HepG2 (cell line): ENCODE measurements at regions not wholly inside any gene's neighbourhood (a gene's known extent, or its start where the extent isn't known, plus 50 kb on each side); places are given as distances from the start of the nearest gene placed in this dataset.

Experiments used
- ATF1 ChIP-seq: IDR thresholded peaks from 2 replicates; pipeline ENCODE4 v1.6.1; 2016; ENCODE audit warnings: mild to moderate bottlenecking, control low read depth
- ATRX ChIP-seq: sonication (generic); formaldehyde crosslinking; IDR thresholded peaks from 2 replicates; pipeline ENCODE4 v1.4.0; 2020; ENCODE audit warnings: missing genetic modification reagents, borderline replicate concordance
- CEBPB ChIP-seq: IDR thresholded peaks from 2 replicates; pipeline ENCODE4 v1.6.1; 2011; ENCODE audit warnings: low read depth, low read length, improper control_type of control experiment, borderline replicate concordance
- DNMT3B ChIP-seq: conservative IDR thresholded peaks from 2 replicates; pipeline ENCODE4 v1.6.1; 2016; ENCODE audit warnings: missing biosample characterization, control low read depth
- ELF1 ChIP-seq: sonication (generic); formaldehyde crosslinking; IDR thresholded peaks from 2 replicates; pipeline ENCODE4 v1.4.0; 2020; ENCODE audit warnings: missing genetic modification reagents
- MEIS2 ChIP-seq: sonication (generic); formaldehyde crosslinking; IDR thresholded peaks from 2 replicates; pipeline ENCODE4 v1.9.0; 2021; ENCODE audit warnings: mild to moderate bottlenecking, missing genetic modification reagents
- NCOA1 ChIP-seq: sonication (generic); formaldehyde crosslinking; IDR thresholded peaks from 2 replicates; pipeline ENCODE4 v1.9.0; 2021; ENCODE audit warnings: missing genetic modification reagents
- NFKBIZ ChIP-seq: IDR thresholded peaks from 2 replicates; pipeline ENCODE4 v1.6.1; 2018; ENCODE audit warnings: missing genetic modification reagents, missing compliant biosample characterization
- NFYB ChIP-seq: sonication (generic); formaldehyde crosslinking; IDR thresholded peaks from 2 replicates; pipeline ENCODE4 v1.4.0; 2020; ENCODE audit warnings: missing genetic modification reagents
- NKX3-1 ChIP-seq: sonication (generic); formaldehyde crosslinking; IDR thresholded peaks from 2 replicates; pipeline ENCODE4 v1.5.0; 2020; ENCODE audit warnings: missing genetic modification reagents
- PRMT3 ChIP-seq: sonication (generic); formaldehyde crosslinking; IDR thresholded peaks from 2 replicates; pipeline ENCODE4 v1.8.1; 2022; ENCODE audit warnings: low read depth, mild to moderate bottlenecking, moderate library complexity, missing genetic modification reagents, borderline replicate concordance
- SKI ChIP-seq: fragments of 450-650 bp; IDR thresholded peaks from one replicate; pipeline ENCODE4 v1.6.1; 2018; ENCODE audit warnings: mild to moderate bottlenecking; ENCODE audit not compliant: partially characterized antibody
- SRSF1 ChIP-seq: fragments of 200-400 bp; formaldehyde crosslinking; optimal IDR thresholded peaks from 2 replicates; pipeline ENCODE3; 2017; ENCODE audit warnings: mild to moderate bottlenecking, low read depth, low read length, moderate library complexity
- ZFP36L1 ChIP-seq: sonication (generic); formaldehyde crosslinking; IDR thresholded peaks from 2 replicates; pipeline ENCODE4 v1.8.0; 2022; ENCODE audit warnings: mild to moderate bottlenecking, missing genetic modification reagents, moderate library complexity
- ZMYM3 ChIP-seq: sonication (generic); formaldehyde crosslinking; IDR thresholded peaks from 2 replicates; pipeline ENCODE4 v1.5.1; 2020; ENCODE audit warnings: mild to moderate bottlenecking, missing genetic modification reagents
- ZMYM4 ChIP-seq: sonication (generic); formaldehyde crosslinking; IDR thresholded peaks from 2 replicates; pipeline ENCODE4 v1.8.1; 2023; ENCODE audit warnings: mild to moderate bottlenecking, missing genetic modification reagents
- ZNF337 ChIP-seq: sonication (generic); formaldehyde crosslinking; IDR thresholded peaks from 2 replicates; pipeline ENCODE4 v1.5.1; 2020; ENCODE audit warnings: missing genetic modification reagents, low read depth, mild to moderate bottlenecking, borderline replicate concordance
- ZNF382 ChIP-seq: sonication (generic); formaldehyde crosslinking; IDR thresholded peaks from 2 replicates; pipeline ENCODE4 v1.5.0; 2020; ENCODE audit warnings: missing genetic modification reagents, mild to moderate bottlenecking, borderline replicate concordance
- ZNF543 ChIP-seq: sonication (generic); formaldehyde crosslinking; IDR thresholded peaks from 2 replicates; pipeline ENCODE4 v1.4.0; 2020; ENCODE audit warnings: mild to moderate bottlenecking, missing genetic modification reagents
- TF ChIP-seq, protein P1 (sequence below): sonication (generic); formaldehyde crosslinking; IDR thresholded peaks from 2 replicates; pipeline ENCODE4 v1.4.0; 2020; ENCODE audit warnings: mild to moderate bottlenecking, low read depth, missing genetic modification reagents
- TF ChIP-seq, protein P2 (sequence below): sonication (generic); formaldehyde crosslinking; IDR thresholded peaks from 2 replicates; pipeline ENCODE4 v1.5.1; 2020; ENCODE audit warnings: mild to moderate bottlenecking, moderate library complexity, missing genetic modification reagents
- TF ChIP-seq, protein P3 (sequence below): sonication (generic); formaldehyde crosslinking; IDR thresholded peaks from 2 replicates; pipeline ENCODE4 v1.4.0; 2020; ENCODE audit warnings: missing genetic modification reagents, borderline replicate concordance
- TF ChIP-seq, protein P4 (sequence below): IDR thresholded peaks from 2 replicates; pipeline ENCODE4 v1.6.1; 2016
- TF ChIP-seq, protein P5 (sequence below): sonication (generic); formaldehyde crosslinking; IDR thresholded peaks from 2 replicates; pipeline ENCODE4 v1.4.0; 2020; ENCODE audit warnings: missing genetic modification reagents, borderline replicate concordance

DNA sequence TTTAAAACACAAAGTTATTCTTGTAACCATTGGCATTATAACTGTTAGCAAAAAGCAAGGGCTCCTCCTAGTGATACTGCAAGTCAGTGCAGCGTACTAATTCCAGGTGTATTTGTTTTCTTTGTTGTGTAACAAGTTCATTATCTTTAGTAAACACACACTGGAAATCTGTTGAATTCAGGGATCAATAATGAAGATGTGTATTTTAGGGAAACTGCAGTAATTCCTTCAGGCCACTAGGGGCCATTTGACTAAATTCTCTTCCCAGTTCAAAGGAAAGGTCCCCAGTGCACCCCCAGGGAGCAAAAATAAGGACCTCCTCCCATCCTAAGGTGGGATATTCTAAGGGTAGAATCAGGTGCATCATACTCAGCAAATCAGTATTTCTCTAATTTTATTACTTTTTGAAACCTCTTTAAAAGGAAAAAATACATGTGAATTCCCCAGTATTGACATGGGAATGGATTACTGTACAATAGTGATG, 158.6 kb upstream of the LYZL1 start (continued):
- TF ChIP-seq PRMT3 (CRISPR knock-in tag) (no peak), DNMT3B (CRISPR knock-in tag) (no peak), ZMYM3 (CRISPR knock-in tag) (peak; percentile 19; the same call in 1 of the 2 replicates), SKI (peak; percentile 63), ATF1 (CRISPR knock-in tag) (no peak), MEIS2 (CRISPR knock-in tag) (no peak), ATRX (no peak), ZNF337 (CRISPR knock-in tag) (no peak), ZMYM4 (CRISPR knock-in tag) (no peak; the same call in 1 of the 2 replicates), NCOA1 (CRISPR knock-in tag) (no peak), CEBPB (peak; percentile 84), SRSF1 (no peak), NFKBIZ (no peak), NKX3-1 (CRISPR knock-in tag) (no peak), ZNF543 (no peak), NFYB (no peak), ZFP36L1 (0 out of 2 replicates have a peak, but pooled peaks have one; percentile 42), ZNF382 (CRISPR knock-in tag) (no peak), ELF1 (CRISPR knock-in tag) (no peak; the same call in 1 of the 2 replicates)
- TF ChIP-seq, protein P1, sequence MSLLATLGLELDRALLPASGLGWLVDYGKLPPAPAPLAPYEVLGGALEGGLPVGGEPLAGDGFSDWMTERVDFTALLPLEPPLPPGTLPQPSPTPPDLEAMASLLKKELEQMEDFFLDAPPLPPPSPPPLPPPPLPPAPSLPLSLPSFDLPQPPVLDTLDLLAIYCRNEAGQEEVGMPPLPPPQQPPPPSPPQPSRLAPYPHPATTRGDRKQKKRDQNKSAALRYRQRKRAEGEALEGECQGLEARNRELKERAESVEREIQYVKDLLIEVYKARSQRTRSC: no peak
- TF ChIP-seq, protein P2, sequence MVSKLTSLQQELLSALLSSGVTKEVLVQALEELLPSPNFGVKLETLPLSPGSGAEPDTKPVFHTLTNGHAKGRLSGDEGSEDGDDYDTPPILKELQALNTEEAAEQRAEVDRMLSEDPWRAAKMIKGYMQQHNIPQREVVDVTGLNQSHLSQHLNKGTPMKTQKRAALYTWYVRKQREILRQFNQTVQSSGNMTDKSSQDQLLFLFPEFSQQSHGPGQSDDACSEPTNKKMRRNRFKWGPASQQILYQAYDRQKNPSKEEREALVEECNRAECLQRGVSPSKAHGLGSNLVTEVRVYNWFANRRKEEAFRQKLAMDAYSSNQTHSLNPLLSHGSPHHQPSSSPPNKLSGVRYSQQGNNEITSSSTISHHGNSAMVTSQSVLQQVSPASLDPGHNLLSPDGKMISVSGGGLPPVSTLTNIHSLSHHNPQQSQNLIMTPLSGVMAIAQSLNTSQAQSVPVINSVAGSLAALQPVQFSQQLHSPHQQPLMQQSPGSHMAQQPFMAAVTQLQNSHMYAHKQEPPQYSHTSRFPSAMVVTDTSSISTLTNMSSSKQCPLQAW (CRISPR knock-in tag): no peak
- TF ChIP-seq, protein P3, sequence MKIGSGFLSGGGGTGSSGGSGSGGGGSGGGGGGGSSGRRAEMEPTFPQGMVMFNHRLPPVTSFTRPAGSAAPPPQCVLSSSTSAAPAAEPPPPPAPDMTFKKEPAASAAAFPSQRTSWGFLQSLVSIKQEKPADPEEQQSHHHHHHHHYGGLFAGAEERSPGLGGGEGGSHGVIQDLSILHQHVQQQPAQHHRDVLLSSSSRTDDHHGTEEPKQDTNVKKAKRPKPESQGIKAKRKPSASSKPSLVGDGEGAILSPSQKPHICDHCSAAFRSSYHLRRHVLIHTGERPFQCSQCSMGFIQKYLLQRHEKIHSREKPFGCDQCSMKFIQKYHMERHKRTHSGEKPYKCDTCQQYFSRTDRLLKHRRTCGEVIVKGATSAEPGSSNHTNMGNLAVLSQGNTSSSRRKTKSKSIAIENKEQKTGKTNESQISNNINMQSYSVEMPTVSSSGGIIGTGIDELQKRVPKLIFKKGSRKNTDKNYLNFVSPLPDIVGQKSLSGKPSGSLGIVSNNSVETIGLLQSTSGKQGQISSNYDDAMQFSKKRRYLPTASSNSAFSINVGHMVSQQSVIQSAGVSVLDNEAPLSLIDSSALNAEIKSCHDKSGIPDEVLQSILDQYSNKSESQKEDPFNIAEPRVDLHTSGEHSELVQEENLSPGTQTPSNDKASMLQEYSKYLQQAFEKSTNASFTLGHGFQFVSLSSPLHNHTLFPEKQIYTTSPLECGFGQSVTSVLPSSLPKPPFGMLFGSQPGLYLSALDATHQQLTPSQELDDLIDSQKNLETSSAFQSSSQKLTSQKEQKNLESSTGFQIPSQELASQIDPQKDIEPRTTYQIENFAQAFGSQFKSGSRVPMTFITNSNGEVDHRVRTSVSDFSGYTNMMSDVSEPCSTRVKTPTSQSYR: no peak
- TF ChIP-seq, protein P4, sequence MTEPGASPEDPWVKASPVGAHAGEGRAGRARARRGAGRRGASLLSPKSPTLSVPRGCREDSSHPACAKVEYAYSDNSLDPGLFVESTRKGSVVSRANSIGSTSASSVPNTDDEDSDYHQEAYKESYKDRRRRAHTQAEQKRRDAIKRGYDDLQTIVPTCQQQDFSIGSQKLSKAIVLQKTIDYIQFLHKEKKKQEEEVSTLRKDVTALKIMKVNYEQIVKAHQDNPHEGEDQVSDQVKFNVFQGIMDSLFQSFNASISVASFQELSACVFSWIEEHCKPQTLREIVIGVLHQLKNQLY (CRISPR knock-in tag): peak; percentile 33; the same call in 1 of the 2 replicates
- TF ChIP-seq, protein P5, sequence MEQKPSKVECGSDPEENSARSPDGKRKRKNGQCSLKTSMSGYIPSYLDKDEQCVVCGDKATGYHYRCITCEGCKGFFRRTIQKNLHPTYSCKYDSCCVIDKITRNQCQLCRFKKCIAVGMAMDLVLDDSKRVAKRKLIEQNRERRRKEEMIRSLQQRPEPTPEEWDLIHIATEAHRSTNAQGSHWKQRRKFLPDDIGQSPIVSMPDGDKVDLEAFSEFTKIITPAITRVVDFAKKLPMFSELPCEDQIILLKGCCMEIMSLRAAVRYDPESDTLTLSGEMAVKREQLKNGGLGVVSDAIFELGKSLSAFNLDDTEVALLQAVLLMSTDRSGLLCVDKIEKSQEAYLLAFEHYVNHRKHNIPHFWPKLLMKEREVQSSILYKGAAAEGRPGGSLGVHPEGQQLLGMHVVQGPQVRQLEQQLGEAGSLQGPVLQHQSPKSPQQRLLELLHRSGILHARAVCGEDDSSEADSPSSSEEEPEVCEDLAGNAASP (CRISPR knock-in tag): peak; percentile 68; the same call in 1 of the 2 replicates
